HEK293 (cell line): ENCODE measurements at regions not wholly inside any gene's neighbourhood (a gene's known extent, or its start where the extent isn't known, plus 50 kb on each side); places are given as distances from the start of the nearest gene placed in this dataset.
A peak's percentile ranks its signal among the peaks of the same experiment; 100 is the strongest.

Experiments
- CTCF ChIA-PET: fragments of 350-600 bp; formaldehyde crosslinking; extraction: SDS; loops from one replicate; lab custom pipeline; 2021; ENCODE audit warnings: antibody characterized with exemption; lab: Yijun Ruan, JAX
- POLR2A ChIA-PET: fragments of 300-600 bp; formaldehyde crosslinking; extraction: SDS; loops from one replicate; lab custom pipeline; 2020; ENCODE audit warnings: antibody characterized with exemption, inconsistent platforms; lab: Yijun Ruan, JAX
- H3K27ac ChIP-seq: fragments of 200-500 bp; sonication (Bioruptor generic); 2 replicates; pipeline ENCODE4 v1.5.1; 2014; ENCODE audit warnings: low read depth, low read length, control low read depth, inconsistent platforms; ENCODE audit errors: extremely low read depth
- H3K36me3 ChIP-seq, 2 experiments: fragments of 200-500 bp in 1 of 2; sonication (Bioruptor generic) in 1 of 2; 1 replicate in 1 of 2; 2 replicates in 1 of 2; pipeline ENCODE4 v1.5.1; 2014 to 2017; ENCODE audit warnings: inconsistent platforms in 2 of 2, low read length in 2 of 2; ENCODE audit not compliant: control insufficient read depth in 2 of 2, insufficient read depth in 1 of 2
- H3K4me1 ChIP-seq: fragments of 200-500 bp; sonication (Bioruptor generic); 2 replicates; pipeline ENCODE4 v1.5.1; 2014; ENCODE audit warnings: mild to moderate bottlenecking, low read length, inconsistent platforms; ENCODE audit not compliant: control insufficient read depth, insufficient read depth
- H3K4me3 ChIP-seq: 2 replicates; pipeline ENCODE4 v1.5.1; 2011; ENCODE audit warnings: low read depth, mild to moderate bottlenecking, control low read depth, low read length, moderate library complexity
- H3K9me3 ChIP-seq: fragments of 200-500 bp; sonication (Bioruptor generic); 2 replicates; pipeline ENCODE4 v1.5.1; 2014; ENCODE audit warnings: low read depth, low read length, inconsistent platforms; ENCODE audit not compliant: control insufficient read depth, insufficient read depth
- FEZF1 ChIP-seq: fragments of 450-650 bp; formaldehyde crosslinking; IDR thresholded peaks from 2 replicates; pipeline ENCODE4 v1.5.1; 2016; ENCODE audit warnings: missing biosample characterization, missing genetic modification characterization
- INSM2 ChIP-seq: fragments of 450-650 bp; formaldehyde crosslinking; IDR thresholded peaks from 2 replicates; pipeline ENCODE4 v1.5.1; 2016; ENCODE audit warnings: missing biosample characterization, missing genetic modification characterization
- OSR2 ChIP-seq: fragments of 450-650 bp; formaldehyde crosslinking; IDR thresholded peaks from 2 replicates; pipeline ENCODE4 v1.5.1; 2016; ENCODE audit warnings: missing biosample characterization, missing genetic modification characterization
- REPIN1 ChIP-seq: fragments of 450-650 bp; formaldehyde crosslinking; IDR thresholded peaks from 2 replicates; pipeline ENCODE4 v1.5.1; 2017; ENCODE audit warnings: missing biosample characterization, missing genetic modification characterization, low read depth
- TCF7L2 ChIP-seq: IDR thresholded peaks from 2 replicates; pipeline ENCODE4 v1.6.1; 2011; ENCODE audit warnings: low read depth, mild to moderate bottlenecking, inconsistent platforms, low read length, moderate library complexity, borderline replicate concordance
- TRIM28 ChIP-seq: IDR thresholded peaks from 2 replicates; pipeline ENCODE4 v1.6.1; 2011; ENCODE audit warnings: low read length, control low read depth, borderline replicate concordance
- ZIC2 ChIP-seq: fragments of 450-650 bp; formaldehyde crosslinking; IDR thresholded peaks from 2 replicates; pipeline ENCODE4 v1.5.1; 2016; ENCODE audit warnings: missing biosample characterization, missing genetic modification characterization
- ZNF146 ChIP-seq: fragments of 450-650 bp; formaldehyde crosslinking; IDR thresholded peaks from 2 replicates; pipeline ENCODE4 v1.5.1; 2016; ENCODE audit warnings: missing biosample characterization, missing genetic modification characterization
- ZNF148 ChIP-seq: fragments of 450-650 bp; formaldehyde crosslinking; IDR thresholded peaks from 2 replicates; pipeline ENCODE4 v1.5.0; 2017; ENCODE audit warnings: missing biosample characterization, missing genetic modification characterization, borderline replicate concordance
- ZNF223 ChIP-seq: fragments of 450-650 bp; formaldehyde crosslinking; IDR thresholded peaks from 2 replicates; pipeline ENCODE4 v1.5.1; 2016; ENCODE audit warnings: missing biosample characterization, missing genetic modification characterization
- ZNF302 ChIP-seq: fragments of 450-650 bp; formaldehyde crosslinking; IDR thresholded peaks from 2 replicates; pipeline ENCODE4 v1.5.1; 2016; ENCODE audit warnings: missing biosample characterization, missing genetic modification characterization, low read depth
- ZNF335 ChIP-seq: fragments of 450-650 bp; formaldehyde crosslinking; conservative IDR thresholded peaks from 2 replicates; pipeline ENCODE4 v1.5.1; 2016; ENCODE audit warnings: missing biosample characterization, missing genetic modification characterization
- ZNF404 ChIP-seq: fragments of 450-650 bp; formaldehyde crosslinking; IDR thresholded peaks from 2 replicates; pipeline ENCODE4 v1.5.1; 2017; ENCODE audit warnings: missing biosample characterization, missing genetic modification characterization
- ZNF514 ChIP-seq: fragments of 450-650 bp; formaldehyde crosslinking; IDR thresholded peaks from 2 replicates; pipeline ENCODE4 v1.5.1; 2016; ENCODE audit warnings: missing biosample characterization, missing genetic modification characterization
- ZNF624 ChIP-seq: fragments of 450-650 bp; formaldehyde crosslinking; IDR thresholded peaks from 2 replicates; pipeline ENCODE4 v1.5.1; 2017; ENCODE audit warnings: missing biosample characterization, missing genetic modification characterization
- ZNF670 ChIP-seq: fragments of 450-650 bp; formaldehyde crosslinking; IDR thresholded peaks from 2 replicates; pipeline ENCODE4 v1.5.1; 2016; ENCODE audit warnings: missing biosample characterization, missing genetic modification characterization, low read depth
- ZNF785 ChIP-seq: fragments of 450-650 bp; formaldehyde crosslinking; IDR thresholded peaks from 2 replicates; pipeline ENCODE4 v1.5.1; 2016; ENCODE audit warnings: missing biosample characterization, missing genetic modification characterization
- ZXDB ChIP-seq: fragments of 450-650 bp; formaldehyde crosslinking; IDR thresholded peaks from 2 replicates; pipeline ENCODE4 v1.5.1; 2016; ENCODE audit warnings: missing biosample characterization, missing genetic modification characterization
- TF ChIP-seq, protein P1 (sequence below): fragments of 450-650 bp; formaldehyde crosslinking; IDR thresholded peaks from 2 replicates; pipeline ENCODE4 v1.5.1; 2016; ENCODE audit warnings: missing biosample characterization, missing genetic modification characterization, borderline replicate concordance
- TF ChIP-seq, protein P2 (sequence below): fragments of 450-650 bp; formaldehyde crosslinking; IDR thresholded peaks from 2 replicates; pipeline ENCODE4 v1.5.1; 2017; ENCODE audit warnings: missing biosample characterization, missing genetic modification characterization

DNA sequence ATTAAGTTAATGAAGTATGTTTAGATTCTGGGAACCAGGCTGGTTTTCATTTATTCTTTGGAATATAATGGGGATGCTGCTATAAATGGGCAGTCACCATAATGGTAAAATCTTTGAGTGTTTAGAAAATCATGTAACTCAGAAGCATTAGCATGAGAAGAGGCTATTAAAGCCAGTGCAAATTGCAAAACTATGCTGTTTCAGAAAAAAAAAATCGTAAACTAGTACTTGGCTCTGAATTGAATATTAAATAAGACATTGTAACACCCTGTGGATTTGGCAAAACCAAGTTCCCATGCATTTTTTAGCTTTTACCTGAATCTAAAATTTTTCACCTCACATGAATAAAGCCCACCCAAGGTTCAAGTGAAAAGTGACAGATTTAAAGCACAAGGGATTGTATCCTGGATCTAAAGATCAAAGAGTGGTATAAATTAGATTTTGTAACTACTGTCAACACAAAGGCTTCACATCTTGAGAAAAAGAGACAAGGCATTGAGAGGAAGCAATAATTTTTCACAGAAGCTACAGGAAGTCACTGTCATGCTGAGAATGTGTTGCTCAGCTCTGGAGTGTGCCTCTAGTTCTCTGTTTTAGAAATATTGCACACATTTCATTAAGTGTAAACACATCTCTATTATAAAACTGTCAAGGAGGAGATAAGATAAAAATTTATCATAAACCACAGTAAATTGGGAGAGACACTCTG, 142.2 kb downstream of the ABCA8 start:
- peak; percentile 87 for TF ChIP-seq TCF7L2
- TF ChIP-seq ZNF148: no peak
- TF ChIP-seq ZNF624: no peak
- TF ChIP-seq ZNF146 (tag by site-specific recombination): no peak
- peak; percentile 88 for TF ChIP-seq ZIC2
- TF ChIP-seq, protein P1, sequence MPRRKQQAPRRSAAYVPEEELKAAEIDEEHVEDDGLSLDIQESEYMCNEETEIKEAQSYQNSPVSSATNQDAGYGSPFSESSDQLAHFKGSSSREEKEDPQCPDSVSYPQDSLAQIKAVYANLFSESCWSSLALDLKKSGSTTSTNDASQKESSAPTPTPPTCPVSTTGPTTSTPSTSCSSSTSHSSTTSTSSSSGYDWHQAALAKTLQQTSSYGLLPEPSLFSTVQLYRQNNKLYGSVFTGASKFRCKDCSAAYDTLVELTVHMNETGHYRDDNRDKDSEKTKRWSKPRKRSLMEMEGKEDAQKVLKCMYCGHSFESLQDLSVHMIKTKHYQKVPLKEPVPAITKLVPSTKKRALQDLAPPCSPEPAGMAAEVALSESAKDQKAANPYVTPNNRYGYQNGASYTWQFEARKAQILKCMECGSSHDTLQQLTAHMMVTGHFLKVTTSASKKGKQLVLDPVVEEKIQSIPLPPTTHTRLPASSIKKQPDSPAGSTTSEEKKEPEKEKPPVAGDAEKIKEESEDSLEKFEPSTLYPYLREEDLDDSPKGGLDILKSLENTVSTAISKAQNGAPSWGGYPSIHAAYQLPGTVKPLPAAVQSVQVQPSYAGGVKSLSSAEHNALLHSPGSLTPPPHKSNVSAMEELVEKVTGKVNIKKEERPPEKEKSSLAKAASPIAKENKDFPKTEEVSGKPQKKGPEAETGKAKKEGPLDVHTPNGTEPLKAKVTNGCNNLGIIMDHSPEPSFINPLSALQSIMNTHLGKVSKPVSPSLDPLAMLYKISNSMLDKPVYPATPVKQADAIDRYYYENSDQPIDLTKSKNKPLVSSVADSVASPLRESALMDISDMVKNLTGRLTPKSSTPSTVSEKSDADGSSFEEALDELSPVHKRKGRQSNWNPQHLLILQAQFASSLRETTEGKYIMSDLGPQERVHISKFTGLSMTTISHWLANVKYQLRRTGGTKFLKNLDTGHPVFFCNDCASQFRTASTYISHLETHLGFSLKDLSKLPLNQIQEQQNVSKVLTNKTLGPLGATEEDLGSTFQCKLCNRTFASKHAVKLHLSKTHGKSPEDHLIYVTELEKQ: no peak
- peak; percentile 22; the same call in 1 of the 2 replicates for TF ChIP-seq OSR2 (tag by site-specific recombination)
- no peak for TF ChIP-seq INSM2 (tag by site-specific recombination)
- peak; percentile 28; the same call in 1 of the 2 replicates for TF ChIP-seq ZXDB
- TF ChIP-seq ZNF335 (tag by site-specific recombination): no peak
- TF ChIP-seq FEZF1 (tag by site-specific recombination): peak; percentile 81
- 0 out of 2 replicates have a peak, but pooled peaks have one; percentile 1 for TF ChIP-seq TRIM28
- TF ChIP-seq REPIN1 (tag by site-specific recombination): no peak
- no peak for TF ChIP-seq ZNF514
- TF ChIP-seq ZNF404 (tag by site-specific recombination): no peak
- TF ChIP-seq, protein P2, sequence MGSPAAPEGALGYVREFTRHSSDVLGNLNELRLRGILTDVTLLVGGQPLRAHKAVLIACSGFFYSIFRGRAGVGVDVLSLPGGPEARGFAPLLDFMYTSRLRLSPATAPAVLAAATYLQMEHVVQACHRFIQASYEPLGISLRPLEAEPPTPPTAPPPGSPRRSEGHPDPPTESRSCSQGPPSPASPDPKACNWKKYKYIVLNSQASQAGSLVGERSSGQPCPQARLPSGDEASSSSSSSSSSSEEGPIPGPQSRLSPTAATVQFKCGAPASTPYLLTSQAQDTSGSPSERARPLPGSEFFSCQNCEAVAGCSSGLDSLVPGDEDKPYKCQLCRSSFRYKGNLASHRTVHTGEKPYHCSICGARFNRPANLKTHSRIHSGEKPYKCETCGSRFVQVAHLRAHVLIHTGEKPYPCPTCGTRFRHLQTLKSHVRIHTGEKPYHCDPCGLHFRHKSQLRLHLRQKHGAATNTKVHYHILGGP (tag by site-specific recombination): peak; percentile 74
- TF ChIP-seq ZNF670 (tag by site-specific recombination): no peak
- TF ChIP-seq ZNF223 (tag by site-specific recombination): no peak
- no peak for TF ChIP-seq ZNF302 (tag by site-specific recombination)
- no peak for TF ChIP-seq ZNF785
- TF ChIP-seq, all 188 proteins: peak for 7
- Histone ChIP-seq H3K36me3 (no peaks in the 10 kb centered on the region), H3K4me1 (no peaks in the 10 kb centered on the region), H3K27ac (no peak overlapping the region), H3K4me3 (no peak overlapping the region), H3K9me3 (no peaks in the 10 kb centered on the region)
- CTCF ChIA-PET: interaction anchor here (0.7 to 1.0 kb wide), 2 partner anchors 41 to 376 kb away, joined by 3 read pairs; no protein-coding TSS in a partner anchor
- POLR2A ChIA-PET: no interaction called here
